Stimulated activated CD8-positive, alpha-beta memory T cell treated with anti-CD3 and anti-CD28 coated beads, Interleukin-4, amount 100 ng/mL, for 48 hours (primary cell): ENCODE measurements at regions not wholly inside any gene's neighbourhood (a gene's known extent, or its start where the extent isn't known, plus 50 kb on each side); places are given as distances from the start of the nearest gene placed in this dataset.

ENCODE experiments used
- DNase-seq: peaks from one replicate; pipeline ENCODE4 v3.0.0-alpha.2; 2020

- no peak for DNase-seq
These were observed 49.8 kb upstream of the FCN1 start for GRCh38 chr9:134967547-134967930.

DNA sequence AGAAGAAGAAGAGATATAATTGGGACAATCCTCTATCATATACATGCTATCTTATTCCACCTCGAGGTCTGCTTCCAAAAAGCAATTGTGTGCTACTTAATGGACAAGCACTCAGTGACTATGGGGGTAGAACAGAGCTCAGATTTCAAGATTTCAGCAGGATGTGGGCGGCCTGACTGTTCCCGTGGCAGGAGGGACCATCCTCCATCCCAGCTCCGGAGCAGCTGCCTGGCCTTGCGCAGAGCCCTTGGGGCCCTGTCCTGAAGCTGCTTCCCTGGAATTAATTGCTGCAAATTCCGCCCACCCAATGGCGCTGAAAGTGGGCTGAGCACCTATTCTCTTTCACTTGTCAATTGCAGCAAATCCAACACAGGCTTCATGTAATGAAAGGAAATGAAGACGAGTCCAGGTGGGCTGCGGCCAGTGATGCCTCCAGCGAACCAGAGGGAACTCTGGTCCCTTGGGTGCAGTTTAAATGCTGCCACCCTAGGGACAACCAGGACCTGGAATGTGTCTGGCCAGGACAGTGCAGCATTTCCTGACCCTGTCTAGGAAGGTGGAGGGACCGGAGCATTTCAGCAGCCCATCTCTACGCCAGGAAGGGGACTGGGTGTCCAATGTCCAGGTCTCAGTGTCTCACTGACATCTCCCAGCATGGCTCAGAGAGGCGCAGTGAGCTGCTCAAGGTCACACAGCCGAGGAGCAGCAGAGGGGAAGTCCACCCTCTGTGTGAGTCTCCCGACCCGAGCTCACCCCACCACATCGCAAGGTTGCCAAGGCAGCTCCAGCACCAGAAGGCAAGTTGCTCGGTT lies 50.5 kb upstream of the FCN1 start:
- no peak for DNase-seq

DNA sequence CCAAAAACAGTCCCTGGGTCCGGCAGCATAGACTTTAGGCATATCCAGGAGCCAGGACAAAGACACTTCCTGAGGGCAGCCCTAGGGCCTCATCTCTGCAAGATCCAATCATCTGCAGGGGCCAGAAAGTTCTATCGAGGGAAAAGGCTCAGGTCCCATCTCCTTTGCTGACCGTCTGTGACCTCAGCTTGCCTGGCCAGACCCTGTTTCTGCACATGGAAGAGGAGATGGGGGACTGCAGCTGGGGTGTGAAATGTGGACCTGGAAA lies 51.0 kb upstream of the FCN1 start:
- DNase-seq: no peak

- no peak for DNase-seq
These were observed 51.7 kb upstream of the FCN1 start for GRCh38 chr9:134969156-134970045.

DNA sequence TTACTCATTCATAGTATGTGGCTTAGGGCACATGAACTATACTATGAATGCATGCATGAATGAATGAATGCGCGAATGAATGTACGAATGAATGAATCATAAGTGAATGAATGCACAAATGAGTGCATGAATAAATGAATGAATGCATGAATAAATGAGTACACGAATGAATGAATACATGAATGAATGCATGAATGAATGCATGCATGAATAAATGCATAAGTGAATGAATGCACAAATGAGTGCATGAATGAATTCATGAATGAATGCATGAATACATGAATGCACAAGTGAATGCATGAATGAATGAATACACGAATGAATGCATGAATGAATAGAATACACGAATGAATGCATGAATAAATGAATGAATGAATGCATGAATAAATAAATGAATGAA lies 52.5 kb upstream of the FCN1 start:
- no peak for DNase-seq

GRCh38 chr9:134970719-134971118 lies 53.0 kb upstream of the FCN1 start:
- no peak for DNase-seq

DNA sequence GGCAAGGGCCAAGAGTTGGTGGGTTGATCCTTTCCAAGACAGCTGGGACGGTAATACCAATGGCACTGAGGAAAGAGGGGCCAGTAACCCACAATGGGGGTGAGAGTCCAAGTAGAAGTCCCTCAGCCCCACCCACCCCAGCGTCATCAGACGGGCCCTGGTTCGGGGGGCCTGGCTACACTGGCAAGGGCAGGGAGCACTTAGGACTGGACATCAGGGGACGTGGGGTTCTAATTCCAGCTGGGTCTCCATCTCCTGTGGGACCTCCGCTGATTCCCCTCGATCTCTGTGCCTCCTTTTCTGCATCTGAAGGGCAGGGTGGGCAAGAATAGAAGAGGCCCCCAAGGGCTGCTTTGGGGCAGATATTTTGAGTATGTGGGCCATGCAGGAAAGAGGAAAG lies 53.5 kb upstream of the FCN1 start:
- no peak for DNase-seq

DNA sequence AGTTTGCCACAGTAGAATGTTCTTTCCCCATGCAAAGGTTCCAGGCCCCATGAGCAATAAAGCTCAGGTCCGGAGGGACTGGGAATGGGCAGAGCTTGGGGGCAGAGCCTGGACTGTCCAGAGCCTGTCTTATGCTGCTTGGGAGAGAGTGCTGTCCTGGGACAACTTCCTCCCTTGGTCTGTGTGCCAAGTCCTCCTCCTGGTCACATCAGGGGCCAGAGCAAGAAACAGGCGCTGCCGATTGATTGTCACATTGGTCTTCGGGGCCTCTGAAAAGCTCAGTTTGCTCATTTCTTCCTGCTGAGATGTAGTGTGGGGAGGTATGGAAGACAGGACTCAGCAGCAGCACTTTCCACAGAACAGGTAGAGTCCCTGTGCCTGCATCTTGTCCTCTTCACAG lies 54.0 kb upstream of the FCN1 start:
- no peak for DNase-seq

- no peak for DNase-seq
These were observed 54.4 kb upstream of the FCN1 start for GRCh38 chr9:134972140-134972539.

DNA sequence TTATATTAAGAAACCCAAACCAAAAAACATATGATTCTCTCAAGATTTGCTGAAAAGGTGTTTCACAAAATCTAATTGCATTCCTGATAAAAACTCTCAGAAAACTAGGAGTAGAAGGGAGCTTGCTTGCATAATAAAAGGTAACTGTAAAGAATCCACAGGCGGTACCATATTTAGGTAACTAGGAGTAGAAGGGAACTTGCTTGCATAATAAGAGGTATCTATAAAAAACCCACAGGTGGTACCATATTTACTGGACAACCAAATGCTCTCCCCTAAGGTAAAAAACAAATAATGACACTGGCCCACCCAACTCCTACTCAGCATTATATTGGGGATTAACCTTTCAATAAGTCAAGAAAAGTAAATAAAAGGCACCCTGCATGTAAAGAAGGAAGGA lies 57.5 kb upstream of the FCN1 start:
- no peak for DNase-seq

DNA sequence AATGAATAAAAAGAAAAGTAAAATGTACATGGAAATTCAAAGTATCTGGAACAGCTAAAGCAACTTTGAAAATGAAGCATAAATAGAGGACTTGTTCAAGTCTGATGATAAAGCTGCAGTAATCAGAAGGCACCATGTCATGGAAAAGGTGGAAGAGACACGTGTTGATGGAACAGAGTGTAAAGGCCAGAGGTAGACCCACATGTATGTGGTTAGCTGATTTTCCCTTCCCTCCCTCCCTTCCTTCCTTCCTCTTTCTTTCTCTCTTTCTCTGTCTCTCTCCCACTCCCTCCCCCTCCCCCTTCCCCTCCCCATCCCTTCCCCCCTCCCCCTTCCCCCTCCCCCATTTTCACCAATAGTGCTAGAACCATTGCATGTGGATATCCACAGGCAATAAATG lies 58.7 kb upstream of the FCN1 start:
- DNase-seq: no peak

DNA sequence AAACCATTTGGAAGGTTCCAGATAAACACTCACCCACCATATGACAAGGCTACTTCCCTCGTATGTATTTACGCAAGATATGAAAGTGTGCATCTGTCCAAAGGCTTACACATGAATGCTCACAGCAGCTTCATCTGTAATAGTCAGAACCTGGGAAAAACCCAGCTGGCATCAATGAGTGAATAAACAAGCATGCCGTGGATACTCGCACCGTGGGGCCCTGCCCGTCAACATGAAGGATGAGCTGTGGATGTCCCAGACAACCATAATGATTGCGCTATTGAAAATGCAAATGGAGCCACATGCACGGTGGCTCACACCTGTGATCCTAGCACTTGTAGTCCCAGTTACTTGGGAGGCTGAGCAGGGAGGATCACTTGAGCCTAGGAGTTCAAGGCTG lies 60.6 kb upstream of the FCN1 start:
- no peak for DNase-seq

- DNase-seq: no peak
These were observed 62.8 kb upstream of the FCN1 start for GRCh38 chr9:134980516-134980915.

- DNase-seq: no peak
These were observed 63.3 kb upstream of the FCN1 start for GRCh38 chr9:134980991-134981390.

DNA sequence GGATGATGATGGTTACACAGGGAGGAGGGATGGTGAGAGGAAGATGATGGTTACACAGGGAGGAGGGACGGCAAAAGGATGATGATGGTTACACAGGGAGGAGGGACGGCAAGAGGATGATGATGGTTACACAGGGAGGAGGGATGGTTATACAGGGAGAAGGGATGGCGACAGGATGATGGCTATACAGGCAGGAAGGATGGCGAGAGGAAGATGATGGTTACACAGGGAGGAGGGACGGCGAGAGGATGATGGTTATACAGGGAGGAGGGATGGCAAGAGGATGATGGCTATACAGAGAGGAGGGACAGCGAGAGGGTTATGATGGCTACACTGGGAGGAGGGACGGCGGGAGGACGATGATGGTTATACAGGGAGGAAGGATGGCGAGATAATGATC lies 64.1 kb upstream of the FCN1 start:
- no peak for DNase-seq

- DNase-seq: no peak
These were observed 64.6 kb upstream of the FCN1 start for GRCh38 chr9:134982311-134982710.

- DNase-seq: peak; percentile 28
These were observed 65.4 kb upstream of the FCN1 start for GRCh38 chr9:134983074-134983473.

- no peak for DNase-seq
These were observed 66.0 kb upstream of the FCN1 start for GRCh38 chr9:134983506-134984371.

GRCh38 chr9:134984372-134985265 lies 66.9 kb upstream of the FCN1 start:
- DNase-seq: no peak

DNA sequence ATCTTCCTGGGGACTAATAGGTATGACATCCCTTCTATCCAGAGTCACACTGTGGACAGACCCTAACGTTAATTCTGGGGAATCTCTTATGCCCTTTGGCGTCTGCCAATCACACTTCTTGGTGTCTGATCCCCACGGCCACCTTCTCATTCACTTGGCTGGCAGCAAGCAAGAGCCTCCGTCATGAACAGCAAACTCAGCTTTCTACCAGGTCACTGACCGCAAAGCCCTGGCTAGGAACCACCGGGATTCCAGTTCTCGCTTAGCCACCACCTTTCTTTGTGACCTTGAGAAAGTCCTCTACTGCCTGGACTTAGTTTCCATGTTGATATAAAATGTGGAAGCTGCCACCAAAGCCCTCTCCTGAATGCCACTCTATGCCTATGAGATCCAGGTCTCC lies 67.7 kb upstream of the FCN1 start:
- no peak for DNase-seq

DNA sequence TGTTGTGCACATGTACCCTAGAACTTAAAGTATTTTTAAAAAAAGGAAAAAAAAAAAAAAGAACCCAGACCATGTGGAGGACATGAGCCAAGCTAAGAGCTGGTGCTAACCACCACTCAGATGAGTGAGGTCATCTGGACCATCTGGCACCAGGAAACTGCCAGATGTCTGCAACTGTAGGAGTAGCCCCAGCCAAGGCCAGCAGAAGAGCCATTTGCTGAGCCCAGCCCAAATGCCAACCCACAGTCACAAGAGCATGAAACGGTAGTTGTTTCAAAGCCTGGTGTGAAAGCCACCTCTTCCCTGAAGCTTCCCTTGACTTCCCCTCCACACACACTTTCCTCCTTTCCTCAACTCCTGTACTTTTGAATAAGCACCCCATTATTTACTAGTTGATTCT lies 69.2 kb upstream of the FCN1 start:
- no peak for DNase-seq

- DNase-seq: no peak
These were observed 69.7 kb upstream of the FCN1 start for GRCh38 chr9:134987376-134987775.
